ENCODE measurements at regions not wholly inside any gene's neighbourhood (a gene's known extent, or its start where the extent isn't known, plus 50 kb on each side); places are given as distances from the start of the nearest gene placed in this dataset.
A peak's percentile ranks its signal among the peaks of the same experiment; 100 is the strongest.

GRCh38 chr20:58091810-58092209, 136.6 kb downstream of the ANKRD60 start:
- Histone ChIP-seq H3K4me2 (no peak overlapping the region), H3K9me3 (no peaks in the 10 kb centered on the region), H3K4me3 (no peak overlapping the region), H3K4me1 (no peaks in the 10 kb centered on the region), H3K27ac (peak overlapping the region in 1 of 2 experiments; percentile 21; a peak in 1 of 6 replicates)
- no peak for TF ChIP-seq BCL3 (IDR thresholded peaks at IDR 0.05)
- WGBS (ENCODE audit: missing lambda C conversion rate): 57% methylated on average over 8 of the region's 8 CpGs
- POLR2A ChIA-PET: no interaction called here
- DNase-seq (ENCODE audit: low read depth in 1 of 2, low spot score in 1 of 2): no peak
- CTCF ChIA-PET: interaction anchor here (0.6 to 2.1 kb wide), 5 partner anchors 9 to 376 kb away, joined by 3 to 4 read pairs (median 3); no protein-coding TSS in a partner anchor
- ATAC-seq: no peak
- no peak for FAIRE-seq

- 79% methylated on average over 3 of the region's 3 CpGs for WGBS (ENCODE audit: missing lambda C conversion rate)
- H3K9me3 ChIP-seq: no peaks in the 10 kb centered on the region
- H3K4me2 ChIP-seq: no peak overlapping the region
- ChIA-PET POLR2A (no interaction called here), CTCF (interaction anchor here (1.3 kb wide), 1 partner anchor 468 kb away, joined by 3 read pairs; no protein-coding TSS in a partner anchor)
- H3K27ac ChIP-seq: peak overlapping the region in 1 of 2 experiments; percentile 30; a peak in 1 of 6 replicates
- ATAC-seq (no peak), DNase-seq (ENCODE audit: low read depth in 1 of 2, low spot score in 1 of 2) (no peak), FAIRE-seq (no peak)
- no peaks in the 10 kb centered on the region for H3K4me1 ChIP-seq
- TF ChIP-seq ZNF302 (CRISPR knock-in tag; IDR thresholded peaks at IDR 0.05) (no peak), RCOR1 (IDR thresholded peaks at IDR 0.05; ENCODE audit: low read depth, low read length) (no peak), REST (IDR thresholded peaks at IDR 0.05) (no peak), RARB (CRISPR knock-in tag; IDR thresholded peaks at IDR 0.05) (no peak), EHF (CRISPR knock-in tag; IDR thresholded peaks at IDR 0.05) (no peak), TP53 (CRISPR knock-in tag; IDR thresholded peaks at IDR 0.05) (no peak), NPAS2 (CRISPR knock-in tag; IDR thresholded peaks at IDR 0.05; ENCODE audit: borderline replicate concordance) (no peak), SREBF2 (IDR thresholded peaks at IDR 0.05) (no peak), HES2 (IDR thresholded peaks at IDR 0.05) (no peak), HEYL (CRISPR knock-in tag; IDR thresholded peaks at IDR 0.05) (no peak), HMGXB4 (CRISPR knock-in tag; IDR thresholded peaks at IDR 0.05; ENCODE audit: borderline replicate concordance) (no peak), ZSCAN20 (CRISPR knock-in tag; IDR thresholded peaks at IDR 0.05) (no peak), HOXA7 (CRISPR knock-in tag; IDR thresholded peaks at IDR 0.05) (no peak), CHD4 (IDR thresholded peaks at IDR 0.05; ENCODE audit: borderline replicate concordance) (no peak)
- H3K4me3 ChIP-seq: no peak overlapping the region
Observed at GRCh38 chr20:58090161-58090560, 138.3 kb downstream of the ANKRD60 start.

- CTCF ChIA-PET: interaction anchor here (0.6 to 4.8 kb wide), 11 partner anchors 10 to 492 kb away, joined by 3 to 41 read pairs (median 6); no protein-coding TSS in a partner anchor
- no peak for FAIRE-seq
- DNase-seq (ENCODE audit: low read depth in 1 of 2, low spot score in 1 of 2): no peak
- ATAC-seq: no peak
- 80% methylated on average over 7 of the region's 7 CpGs for WGBS (ENCODE audit: missing lambda C conversion rate)
- no peak for TF ChIP-seq SMC3 (IDR thresholded peaks at IDR 0.05)
- TF ChIP-seq RAD21 (conservative IDR thresholded peaks at IDR 0.05 in 1 of 2, IDR thresholded peaks at IDR 0.05 in 1 of 2): no peak
- no peak for TF ChIP-seq ESRRA (IDR thresholded peaks at IDR 0.05; ENCODE audit: borderline replicate concordance, low read length)
- TF ChIP-seq MYC (IDR thresholded peaks at IDR 0.05; ENCODE audit: borderline replicate concordance, low read length): no peak
- TF ChIP-seq EHF (CRISPR knock-in tag; IDR thresholded peaks at IDR 0.05): no peak
- TF ChIP-seq CHD4 (IDR thresholded peaks at IDR 0.05; ENCODE audit: borderline replicate concordance): no peak
- TF ChIP-seq BHLHE40 (IDR thresholded peaks at IDR 0.05; ENCODE audit: low read depth, low read length): no peak
- no peak for TF ChIP-seq FOSL2 (IDR thresholded peaks at IDR 0.05)
- no peak for TF ChIP-seq FOSL2 (CRISPR knock-in tag; IDR thresholded peaks at IDR 0.05)
- peak overlapping the region in 1 of 2 experiments; percentile 66; a peak in 1 of 6 replicates for H3K27ac ChIP-seq
- POLR2A ChIA-PET: interaction anchor here (1.1 kb wide), 1 partner anchor 378 kb away, joined by 3 read pairs; the partner anchor contains the start of gene PMEPA1
- H3K4me3 ChIP-seq: no peak overlapping the region
- no peak overlapping the region for H3K4me2 ChIP-seq
- no peaks in the 10 kb centered on the region for H3K9me3 ChIP-seq
- 0 out of 3 replicates have a peak, but pooled peaks cover 3% of the 10 kb centered on the region for H3K4me1 ChIP-seq
Observed at GRCh38 chr20:58088625-58089024, 139.8 kb downstream of the ANKRD60 start.

Measured in A549 (cell line).